ENCODE measurements at regions not wholly inside any gene's neighbourhood (a gene's known extent, or its start where the extent isn't known, plus 50 kb on each side); places are given as distances from the start of the nearest gene placed in this dataset.

DNA sequence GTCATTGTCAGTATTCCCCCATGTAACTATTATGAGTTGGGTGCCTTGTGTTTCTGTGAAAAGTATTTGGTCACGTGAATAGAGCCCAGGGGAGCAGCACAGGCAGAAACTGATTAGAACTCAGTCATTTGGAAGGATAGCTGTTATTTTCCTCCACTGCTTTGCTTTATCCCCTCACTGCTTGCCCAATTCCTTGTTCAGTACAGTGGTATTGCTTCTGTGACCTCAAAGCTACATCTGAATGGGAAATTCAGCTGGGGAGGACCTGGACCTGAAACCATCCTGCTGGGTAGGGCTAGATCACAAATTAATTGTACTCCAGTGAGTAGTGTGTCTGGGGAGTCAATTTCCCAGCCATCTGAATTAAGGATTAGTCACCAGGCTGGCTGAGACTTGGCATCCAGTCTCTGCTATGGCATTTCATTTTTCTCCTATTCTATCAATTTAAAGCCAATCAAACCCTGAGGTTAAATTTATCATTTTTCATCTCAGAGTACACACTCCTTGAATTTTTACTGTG is 1231.6 kb upstream of the GYPC start:
- TF ChIP-seq, protein P1, sequence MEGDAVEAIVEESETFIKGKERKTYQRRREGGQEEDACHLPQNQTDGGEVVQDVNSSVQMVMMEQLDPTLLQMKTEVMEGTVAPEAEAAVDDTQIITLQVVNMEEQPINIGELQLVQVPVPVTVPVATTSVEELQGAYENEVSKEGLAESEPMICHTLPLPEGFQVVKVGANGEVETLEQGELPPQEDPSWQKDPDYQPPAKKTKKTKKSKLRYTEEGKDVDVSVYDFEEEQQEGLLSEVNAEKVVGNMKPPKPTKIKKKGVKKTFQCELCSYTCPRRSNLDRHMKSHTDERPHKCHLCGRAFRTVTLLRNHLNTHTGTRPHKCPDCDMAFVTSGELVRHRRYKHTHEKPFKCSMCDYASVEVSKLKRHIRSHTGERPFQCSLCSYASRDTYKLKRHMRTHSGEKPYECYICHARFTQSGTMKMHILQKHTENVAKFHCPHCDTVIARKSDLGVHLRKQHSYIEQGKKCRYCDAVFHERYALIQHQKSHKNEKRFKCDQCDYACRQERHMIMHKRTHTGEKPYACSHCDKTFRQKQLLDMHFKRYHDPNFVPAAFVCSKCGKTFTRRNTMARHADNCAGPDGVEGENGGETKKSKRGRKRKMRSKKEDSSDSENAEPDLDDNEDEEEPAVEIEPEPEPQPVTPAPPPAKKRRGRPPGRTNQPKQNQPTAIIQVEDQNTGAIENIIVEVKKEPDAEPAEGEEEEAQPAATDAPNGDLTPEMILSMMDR (IDR thresholded peaks at IDR 0.05) = no peak
- TF ChIP-seq POLR2A (IDR thresholded peaks at IDR 0.05) (no peak), POLR2AphosphoS5 (IDR thresholded peaks at IDR 0.05) (no peak)
